ENCODE measurements at regions not wholly inside any gene's neighbourhood (a gene's known extent, or its start where the extent isn't known, plus 50 kb on each side); places are given as distances from the start of the nearest gene placed in this dataset.

DNA sequence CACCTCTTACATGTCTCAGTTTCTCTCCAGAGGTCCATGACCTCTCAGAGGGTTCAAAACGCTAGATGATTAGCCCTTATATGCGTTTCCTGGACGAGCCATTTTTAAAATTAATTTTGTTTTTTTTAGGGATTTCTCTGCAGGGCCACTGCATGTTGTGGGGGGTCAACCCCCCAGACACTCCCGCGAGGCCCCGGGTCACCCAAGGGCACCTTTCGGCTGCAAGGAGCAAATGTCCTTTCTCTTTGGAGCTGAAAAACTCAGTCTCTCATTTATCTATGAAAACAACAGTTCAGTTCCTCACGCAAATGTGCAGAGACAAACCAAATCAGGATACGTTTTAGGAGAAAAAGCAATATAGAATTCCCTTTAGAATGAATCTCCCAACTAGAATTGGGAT, 944.3 kb upstream of the SEMA6D start:
- TF ChIP-seq ZNF367 (CRISPR knock-in tag; IDR thresholded peaks at IDR 0.05; ENCODE audit: borderline replicate concordance) (no peak), IKZF1 (IDR thresholded peaks at IDR 0.05) (no peak), RFX5 (IDR thresholded peaks at IDR 0.05; ENCODE audit: low read depth, low read length) (no peak), POLR2A (IDR thresholded peaks at IDR 0.05; ENCODE audit: insufficient read depth in 1 of 2, low read depth in 2 of 2, low read length in 2 of 2) (no peak), TCF12 (IDR thresholded peaks at IDR 0.05) (no peak), TCF12 (CRISPR knock-in tag; IDR thresholded peaks at IDR 0.05) (no peak), PHF21A (CRISPR knock-in tag; IDR thresholded peaks at IDR 0.05) (no peak)
- TF ChIP-seq, protein P1, sequence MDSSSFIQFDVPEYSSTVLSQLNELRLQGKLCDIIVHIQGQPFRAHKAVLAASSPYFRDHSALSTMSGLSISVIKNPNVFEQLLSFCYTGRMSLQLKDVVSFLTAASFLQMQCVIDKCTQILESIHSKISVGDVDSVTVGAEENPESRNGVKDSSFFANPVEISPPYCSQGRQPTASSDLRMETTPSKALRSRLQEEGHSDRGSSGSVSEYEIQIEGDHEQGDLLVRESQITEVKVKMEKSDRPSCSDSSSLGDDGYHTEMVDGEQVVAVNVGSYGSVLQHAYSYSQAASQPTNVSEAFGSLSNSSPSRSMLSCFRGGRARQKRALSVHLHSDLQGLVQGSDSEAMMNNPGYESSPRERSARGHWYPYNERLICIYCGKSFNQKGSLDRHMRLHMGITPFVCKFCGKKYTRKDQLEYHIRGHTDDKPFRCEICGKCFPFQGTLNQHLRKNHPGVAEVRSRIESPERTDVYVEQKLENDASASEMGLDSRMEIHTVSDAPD (CRISPR knock-in tag; IDR thresholded peaks at IDR 0.05), result no peak
- TF ChIP-seq, protein P2, sequence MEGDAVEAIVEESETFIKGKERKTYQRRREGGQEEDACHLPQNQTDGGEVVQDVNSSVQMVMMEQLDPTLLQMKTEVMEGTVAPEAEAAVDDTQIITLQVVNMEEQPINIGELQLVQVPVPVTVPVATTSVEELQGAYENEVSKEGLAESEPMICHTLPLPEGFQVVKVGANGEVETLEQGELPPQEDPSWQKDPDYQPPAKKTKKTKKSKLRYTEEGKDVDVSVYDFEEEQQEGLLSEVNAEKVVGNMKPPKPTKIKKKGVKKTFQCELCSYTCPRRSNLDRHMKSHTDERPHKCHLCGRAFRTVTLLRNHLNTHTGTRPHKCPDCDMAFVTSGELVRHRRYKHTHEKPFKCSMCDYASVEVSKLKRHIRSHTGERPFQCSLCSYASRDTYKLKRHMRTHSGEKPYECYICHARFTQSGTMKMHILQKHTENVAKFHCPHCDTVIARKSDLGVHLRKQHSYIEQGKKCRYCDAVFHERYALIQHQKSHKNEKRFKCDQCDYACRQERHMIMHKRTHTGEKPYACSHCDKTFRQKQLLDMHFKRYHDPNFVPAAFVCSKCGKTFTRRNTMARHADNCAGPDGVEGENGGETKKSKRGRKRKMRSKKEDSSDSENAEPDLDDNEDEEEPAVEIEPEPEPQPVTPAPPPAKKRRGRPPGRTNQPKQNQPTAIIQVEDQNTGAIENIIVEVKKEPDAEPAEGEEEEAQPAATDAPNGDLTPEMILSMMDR (CRISPR knock-in tag; IDR thresholded peaks at IDR 0.05), result no peak
